ENCODE measurements at regions not wholly inside any gene's neighbourhood (a gene's known extent, or its start where the extent isn't known, plus 50 kb on each side); places are given as distances from the start of the nearest gene placed in this dataset.
A peak's percentile ranks its signal among the peaks of the same experiment; 100 is the strongest.

- TF ChIP-seq ZFX (IDR thresholded peaks at IDR 0.05): no peak
- no peak for TF ChIP-seq CTCF (conservative IDR thresholded peaks at IDR 0.05)
- H3K27ac ChIP-seq: no peak overlapping the region
These were observed 230.4 kb upstream of the GSE1 start for GRCh38 chr16:85382717-85383118.

- TF ChIP-seq ZFX (IDR thresholded peaks at IDR 0.05) (no peak), CTCF (conservative IDR thresholded peaks at IDR 0.05) (no peak)
- H3K27ac ChIP-seq: peak overlapping the region; percentile 72
These were observed 229.0 kb upstream of the GSE1 start for GRCh38 chr16:85383836-85384832.

GRCh38 chr16:85384833-85385462, 228.2 kb upstream of the GSE1 start:
- H3K27ac ChIP-seq: peak overlapping the region; percentile 72
- TF ChIP-seq CTCF (conservative IDR thresholded peaks at IDR 0.05): no peak

- TF ChIP-seq CTCF (conservative IDR thresholded peaks at IDR 0.05) (no peak), ZFX (IDR thresholded peaks at IDR 0.05) (no peak)
- H3K27ac ChIP-seq: peak overlapping the region; percentile 72
These were observed 227.4 kb upstream of the GSE1 start for GRCh38 chr16:85385463-85386331.

GRCh38 chr16:85386467-85387170, 226.5 kb upstream of the GSE1 start:
- TF ChIP-seq CTCF (conservative IDR thresholded peaks at IDR 0.05) (no peak), ZFX (IDR thresholded peaks at IDR 0.05) (no peak)
- H3K27ac ChIP-seq: no peak overlapping the region

- TF ChIP-seq ZFX (IDR thresholded peaks at IDR 0.05): no peak
- no peak for TF ChIP-seq CTCF (conservative IDR thresholded peaks at IDR 0.05)
These were observed 226.0 kb upstream of the GSE1 start for GRCh38 chr16:85387171-85387507.

More at GRCh38 chr16:85387171-85387507, 226.0 kb upstream of the GSE1 start:
- H3K27ac ChIP-seq: no peak overlapping the region

Data from C4-2B (cell line).